GM21447 (cell line): ENCODE measurements at regions not wholly inside any gene's neighbourhood (a gene's known extent, or its start where the extent isn't known, plus 50 kb on each side); places are given as distances from the start of the nearest gene placed in this dataset.
"Not testable (repeated sequence)": the region's sequence is repeated elsewhere in the genome, so short reads cannot be mapped to it uniquely, and the experiment has no call there.

Experiments
- ATAC-seq: cut with Tn5 transposase; IDR thresholded peaks from one replicate; pipeline ENCODE4 v1.9.1; 2021; ENCODE audit not compliant: unreplicated experiment

DNA sequence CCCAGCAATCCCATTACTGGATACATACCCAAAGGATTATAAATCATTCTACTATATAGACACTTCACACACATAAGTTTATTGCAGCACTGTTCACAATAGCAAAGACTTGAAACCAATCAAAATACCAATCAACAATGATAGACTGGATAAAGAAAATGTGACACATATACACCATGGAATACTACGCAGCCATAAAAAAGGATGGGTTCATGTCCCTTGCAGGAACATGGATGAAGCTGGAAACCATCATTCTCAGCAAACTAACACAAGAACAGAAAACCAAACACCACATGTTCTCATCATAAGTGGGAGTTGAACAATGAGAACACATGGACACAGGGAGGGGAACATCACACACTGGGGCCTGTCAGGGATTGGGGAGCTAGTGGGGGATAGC, 475.4 kb upstream of the NFIA start:
- ATAC-seq, result not testable (repeated sequence)

DNA sequence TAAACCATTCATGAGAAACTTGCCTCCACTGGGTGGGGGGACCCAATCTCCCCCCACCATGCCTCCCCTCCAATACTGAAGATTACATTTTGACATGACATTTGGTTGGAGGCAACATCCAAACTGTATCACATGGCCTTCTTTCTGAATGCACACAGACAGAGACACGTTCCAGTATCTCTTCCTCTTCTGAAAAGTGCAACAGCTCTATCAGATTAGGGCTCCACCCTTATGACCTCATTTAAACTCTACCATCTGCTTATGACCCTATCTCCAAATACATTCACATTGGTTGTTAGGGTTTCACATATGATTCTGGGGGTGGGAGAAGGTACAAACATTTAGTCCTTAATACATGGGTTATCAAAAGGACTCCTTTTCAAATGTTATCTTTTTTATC, 481.8 kb upstream of the NFIA start:
- ATAC-seq, result no peak

DNA sequence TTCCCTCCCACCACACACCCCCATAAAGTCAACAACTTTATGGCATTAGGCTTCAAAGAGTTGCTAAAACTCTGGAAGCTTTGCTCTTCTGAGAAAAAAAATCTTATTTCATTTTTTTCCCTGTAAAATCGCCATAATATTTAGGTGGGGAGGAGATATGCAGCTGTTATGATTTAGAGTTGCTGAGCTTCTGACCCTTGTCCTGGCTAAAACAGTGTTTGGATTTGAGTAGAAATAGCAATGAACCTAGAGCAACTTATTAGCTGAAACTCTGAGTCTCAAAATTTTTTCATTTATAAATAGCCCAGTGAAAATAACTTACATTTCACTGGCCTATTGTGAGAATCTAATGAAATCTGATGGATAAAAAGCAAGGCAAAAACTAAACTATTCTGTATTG, 482.8 kb upstream of the NFIA start:
- ATAC-seq, result no peak

DNA sequence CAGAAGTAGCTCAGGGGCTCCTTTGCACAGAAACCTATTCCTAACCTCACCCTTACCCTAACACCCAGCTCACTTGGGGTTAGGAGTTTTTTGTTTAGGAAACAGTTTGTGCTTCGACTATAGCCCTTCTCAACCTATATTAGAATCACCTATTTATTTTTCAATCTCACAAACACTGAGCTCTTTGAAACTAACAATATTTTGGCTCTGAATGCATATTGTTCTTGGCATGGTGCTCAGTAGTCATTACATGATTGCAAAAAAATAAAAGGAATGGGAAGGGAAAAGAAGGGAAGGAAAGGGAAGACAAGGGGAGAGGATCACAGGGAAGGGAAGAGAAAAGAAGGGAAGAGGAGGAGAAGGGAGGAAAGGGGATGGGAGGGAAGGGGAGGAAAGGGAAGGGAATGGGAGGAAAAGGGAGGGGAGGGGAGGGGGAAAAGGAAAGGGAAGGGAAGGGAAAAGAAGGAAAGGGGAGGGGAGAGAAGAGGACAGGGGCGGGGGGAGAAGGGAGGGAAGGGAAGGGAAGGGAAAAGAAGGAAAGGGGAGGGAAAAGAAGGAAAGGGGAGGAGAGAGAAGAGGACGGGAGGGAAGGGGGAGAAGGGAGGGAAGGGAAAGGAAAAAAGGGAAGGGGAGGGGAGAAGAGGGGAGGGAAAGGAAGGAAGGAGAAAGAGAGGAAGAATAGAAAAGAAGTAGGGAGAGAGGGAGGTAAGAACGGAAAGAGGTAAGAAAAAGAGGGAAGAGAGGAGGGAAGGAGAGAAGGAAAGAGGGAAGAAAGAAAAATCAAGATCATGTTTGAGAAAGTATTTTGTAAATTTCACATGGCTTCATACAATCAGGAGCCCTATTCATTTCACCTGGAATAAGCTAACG, 484.1 kb upstream of the NFIA start:
- ATAC-seq, result no peak

DNA sequence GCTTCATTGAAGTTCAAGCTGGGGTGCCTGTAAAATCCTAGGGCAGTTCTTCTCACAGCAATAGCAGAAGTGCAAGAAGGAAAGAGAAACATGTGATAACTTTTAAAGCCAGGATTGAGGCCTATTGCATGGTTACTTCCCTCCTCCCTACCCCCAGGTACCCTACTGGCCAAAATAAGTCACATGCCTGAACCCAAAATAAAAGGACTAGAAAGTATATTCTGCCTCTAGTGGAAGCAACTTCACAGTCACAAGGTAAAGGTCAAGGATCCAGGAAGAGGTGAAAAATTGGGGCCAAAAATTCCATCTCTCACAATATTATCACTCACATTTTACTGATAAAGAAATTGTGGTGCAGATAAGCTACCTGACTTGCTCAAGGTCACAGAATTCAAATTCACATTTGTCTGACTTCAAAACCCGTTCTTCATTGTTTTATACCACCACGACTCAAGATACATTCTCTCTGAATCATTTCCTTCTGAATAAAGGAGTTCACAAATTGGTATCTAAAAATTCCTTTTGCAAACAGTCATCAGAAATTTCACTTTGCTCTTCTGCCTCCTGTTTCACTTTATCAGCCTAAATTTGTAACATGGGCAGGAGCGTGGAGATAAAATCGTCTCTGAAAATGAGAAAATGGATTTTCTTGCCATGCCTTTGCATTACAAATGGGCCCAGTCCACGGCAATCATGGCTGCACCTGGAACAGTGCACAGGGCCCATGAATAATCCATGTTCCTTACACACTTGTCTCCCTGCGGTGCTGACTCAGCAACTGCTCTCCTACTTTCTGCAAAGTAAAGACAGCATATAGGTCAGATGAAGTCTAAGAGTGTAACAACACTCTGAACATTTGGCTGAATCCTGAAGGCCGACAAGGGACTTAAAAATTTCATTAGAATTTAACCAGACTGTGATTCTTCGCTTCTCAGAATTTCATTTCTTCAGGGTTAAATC, 485.3 kb upstream of the NFIA start:
- no peak for ATAC-seq

DNA sequence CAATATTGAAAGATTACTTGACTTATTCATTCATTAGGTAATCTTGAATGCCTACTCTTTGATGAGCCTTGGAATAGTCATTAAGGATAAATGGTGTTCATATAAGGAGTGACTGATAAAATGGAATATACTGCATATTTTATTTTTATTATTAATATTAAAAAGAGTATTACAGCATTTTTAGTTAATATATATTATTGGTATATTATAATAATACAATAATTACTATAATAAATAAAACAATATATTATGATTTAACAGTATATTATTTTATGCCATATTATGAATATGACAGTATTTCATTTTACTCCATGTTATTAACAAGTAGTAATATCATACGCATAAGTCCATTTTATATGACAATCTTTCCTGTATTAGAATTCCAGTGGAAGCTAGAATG, 490.8 kb upstream of the NFIA start:
- ATAC-seq, result no peak

DNA sequence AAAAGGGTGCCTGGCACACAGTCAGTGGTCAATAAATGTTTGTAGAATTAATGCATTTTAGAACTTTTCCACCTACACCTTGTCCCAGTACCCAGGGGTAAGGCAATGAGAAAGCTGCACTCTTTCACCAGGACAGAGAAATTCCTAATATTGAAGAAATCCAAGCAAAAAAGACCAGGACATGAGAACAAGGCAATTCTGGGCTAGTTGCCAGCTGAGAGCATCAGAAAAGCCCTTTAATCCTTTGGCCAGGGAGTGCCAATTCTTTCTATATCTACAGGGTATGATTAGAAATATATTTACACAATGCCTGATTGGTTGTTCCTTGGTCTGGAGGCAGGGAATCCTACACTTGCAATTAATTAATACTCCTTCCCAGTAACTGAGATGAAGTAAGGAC, 492.4 kb upstream of the NFIA start:
- ATAC-seq, result no peak

DNA sequence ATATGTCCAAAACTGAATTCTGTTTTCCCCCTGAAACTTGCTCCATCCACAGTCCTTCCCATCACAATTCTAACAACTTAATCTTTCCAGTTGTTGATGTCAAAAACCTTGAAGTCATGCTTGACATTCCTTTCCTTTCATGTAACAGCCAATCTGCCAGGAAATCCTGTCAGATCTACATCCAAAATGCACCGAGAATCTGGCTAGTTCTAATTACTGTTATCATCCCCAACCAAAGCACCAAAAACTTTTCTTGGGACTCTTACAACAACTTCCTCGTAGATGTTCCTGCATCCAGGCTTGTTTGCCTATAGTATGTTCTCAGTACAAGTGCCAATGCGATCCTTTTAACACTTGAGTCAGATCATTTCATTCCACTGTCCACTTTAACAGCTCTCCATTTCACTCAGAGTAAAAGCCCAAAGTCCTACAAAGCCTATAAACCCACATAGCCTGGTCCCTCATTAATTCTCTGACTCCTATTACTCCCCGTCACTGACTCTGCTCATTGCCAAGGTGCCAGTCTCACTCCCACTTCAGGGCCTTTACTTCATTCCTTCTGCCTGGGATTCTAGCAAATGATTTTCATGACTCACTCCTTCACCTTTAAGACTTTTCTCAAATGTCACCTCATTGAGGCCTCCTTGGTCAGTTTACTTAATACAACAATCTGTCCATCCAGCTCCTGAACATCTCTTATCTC, 493.2 kb upstream of the NFIA start:
- no peak for ATAC-seq

DNA sequence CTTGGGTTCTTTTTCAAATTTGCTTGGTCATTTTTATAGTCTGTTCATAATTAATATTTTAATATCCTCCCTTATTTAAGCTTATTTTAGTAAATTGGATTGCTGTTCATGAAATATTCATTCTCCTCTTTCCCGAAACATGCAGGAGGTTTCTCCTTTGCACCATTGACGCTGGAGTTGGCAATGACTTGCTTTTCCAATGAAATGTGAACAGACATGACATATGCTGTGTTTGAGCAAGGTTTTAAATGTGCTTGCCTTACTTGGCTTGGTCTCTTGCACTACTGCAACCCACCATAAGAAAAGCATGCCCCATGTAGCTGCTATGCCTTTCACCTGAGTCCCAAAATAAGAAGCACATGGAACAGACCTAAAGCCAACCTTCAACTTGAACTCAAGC, 498.0 kb upstream of the NFIA start:
- no peak for ATAC-seq

DNA sequence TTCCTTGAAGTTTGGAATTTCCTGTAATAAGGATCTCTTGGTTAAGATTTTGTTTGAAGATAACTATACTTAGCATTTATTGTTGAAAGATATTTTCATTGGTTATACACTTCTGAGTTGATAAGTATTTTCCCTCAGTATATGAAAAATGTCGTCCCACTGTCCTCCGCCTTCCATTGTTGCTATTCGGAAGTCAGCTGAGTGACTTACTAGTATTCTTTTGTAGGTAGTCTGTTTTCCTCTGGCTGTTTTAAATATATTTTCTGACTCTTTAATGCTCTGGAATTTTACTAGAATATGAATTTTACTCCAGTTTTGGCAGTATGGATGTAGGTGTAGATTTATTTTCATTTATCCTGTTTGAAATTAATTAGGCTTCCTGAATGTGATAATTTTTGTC, 498.7 kb upstream of the NFIA start:
- no peak for ATAC-seq

DNA sequence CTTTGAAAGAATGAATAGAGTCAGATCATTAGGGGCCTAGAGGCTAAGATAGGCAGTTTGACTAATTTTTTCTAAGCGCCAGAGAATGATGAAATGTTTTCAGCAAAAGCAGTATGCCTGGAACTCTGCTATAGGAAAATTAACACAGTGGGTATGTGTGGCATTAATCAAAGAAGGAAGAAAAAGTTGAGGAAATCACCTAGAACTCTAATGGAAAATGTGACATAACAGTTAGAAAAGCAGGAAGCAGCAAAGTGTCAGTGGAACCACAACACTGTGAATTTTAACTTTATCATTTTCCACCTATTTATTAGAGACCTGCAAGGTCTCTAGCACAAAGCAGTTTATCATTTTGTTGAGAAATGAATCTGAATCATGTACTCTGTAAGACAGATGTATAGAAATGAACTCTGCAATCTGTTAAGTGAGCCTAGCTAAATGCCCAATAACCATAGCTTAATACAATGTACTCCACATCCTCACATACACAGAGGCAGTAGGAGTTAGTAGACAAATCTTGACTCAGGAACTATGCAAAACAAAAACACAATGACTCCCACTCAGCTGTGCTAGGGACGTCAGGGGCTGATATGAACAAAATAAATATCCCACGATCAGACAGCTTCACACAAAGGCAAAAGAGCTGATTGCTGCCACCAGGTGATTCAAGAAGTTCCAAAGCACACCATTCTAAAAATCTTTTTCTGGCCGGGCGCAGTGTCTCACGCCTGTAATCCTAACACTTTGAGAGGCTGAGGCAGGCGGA, 500.7 kb upstream of the NFIA start:
- no peak for ATAC-seq

DNA sequence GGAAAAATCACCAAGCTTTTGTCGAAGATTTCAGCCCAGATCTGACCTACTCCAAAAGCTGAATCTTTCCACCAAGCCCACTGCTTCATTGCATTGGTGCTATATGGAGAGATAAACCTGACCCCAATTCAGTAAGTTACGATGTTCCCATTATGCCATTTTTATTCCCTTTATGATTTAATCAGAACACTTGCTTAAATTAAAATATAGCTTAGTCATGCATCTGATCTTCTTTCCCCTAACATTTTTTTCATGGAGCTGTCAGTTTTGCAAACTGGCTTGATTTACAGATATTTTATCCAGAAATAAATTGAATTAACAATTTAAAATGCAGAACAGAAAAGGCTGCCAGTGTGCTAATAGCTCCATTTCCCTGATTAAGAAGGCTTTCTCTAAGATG, 503.5 kb upstream of the C1orf87 start:
- no peak for ATAC-seq

DNA sequence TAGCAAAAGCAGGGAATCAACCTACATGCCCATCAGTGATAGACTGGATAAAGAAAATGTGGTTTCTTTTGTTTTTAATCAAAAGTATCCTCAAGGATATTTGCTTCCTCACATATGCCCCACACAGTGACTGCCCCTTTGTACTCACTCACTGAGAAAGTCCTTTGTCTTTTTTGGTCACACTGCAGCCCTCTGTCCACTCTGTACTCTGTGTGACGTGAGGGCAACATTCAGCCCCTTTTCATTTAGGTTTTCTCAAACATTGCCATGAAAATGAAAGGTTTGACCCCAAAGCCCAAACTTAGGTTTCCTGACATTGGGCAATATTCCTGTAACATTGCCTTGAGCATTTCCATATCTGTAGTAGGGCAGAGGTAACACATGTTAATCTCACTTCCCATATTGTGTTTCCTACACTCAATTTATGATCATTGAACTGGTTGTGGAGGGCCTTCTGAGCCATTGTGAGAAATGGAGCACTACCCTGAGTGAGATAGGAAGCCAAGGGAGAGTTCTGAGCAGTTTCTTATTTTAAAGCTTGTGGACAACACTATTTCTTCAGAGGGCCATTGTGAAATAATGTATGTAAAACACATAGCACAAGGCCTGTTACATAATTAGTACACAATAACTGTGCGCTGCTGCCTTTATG, 501.9 kb upstream of the C1orf87 start:
- no peak for ATAC-seq

DNA sequence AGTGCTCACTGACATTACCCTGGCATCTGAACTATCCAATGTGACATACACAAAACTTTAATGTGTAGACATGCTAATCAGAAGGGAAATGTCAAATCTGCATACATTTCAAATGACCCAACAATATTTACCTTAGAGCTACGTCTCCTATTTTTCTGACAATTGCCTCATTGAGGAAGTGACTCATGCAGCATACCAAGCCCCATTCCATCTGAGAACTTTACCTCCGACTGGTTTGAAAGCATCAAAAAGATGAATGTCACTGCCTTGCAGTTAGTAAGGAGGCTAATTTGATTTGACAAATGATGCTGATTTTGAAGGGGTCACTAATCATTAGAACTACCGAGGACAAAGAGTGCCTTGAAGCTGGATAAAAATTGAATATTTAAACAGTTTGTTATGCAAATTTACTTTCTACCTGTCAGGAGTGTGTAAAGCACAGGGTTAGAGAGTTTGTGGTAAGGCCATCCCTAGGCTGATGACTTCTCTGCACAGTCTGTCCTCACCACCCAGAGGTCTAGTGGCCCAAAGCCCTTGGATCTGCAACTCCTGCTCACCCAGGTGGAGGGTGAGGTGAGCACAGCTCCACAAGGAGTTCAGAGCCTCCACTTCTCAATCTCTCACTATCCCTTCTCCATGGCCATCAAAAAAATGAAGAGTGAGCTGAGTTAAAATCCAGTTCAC, 500.3 kb upstream of the C1orf87 start:
- ATAC-seq, result no peak

DNA sequence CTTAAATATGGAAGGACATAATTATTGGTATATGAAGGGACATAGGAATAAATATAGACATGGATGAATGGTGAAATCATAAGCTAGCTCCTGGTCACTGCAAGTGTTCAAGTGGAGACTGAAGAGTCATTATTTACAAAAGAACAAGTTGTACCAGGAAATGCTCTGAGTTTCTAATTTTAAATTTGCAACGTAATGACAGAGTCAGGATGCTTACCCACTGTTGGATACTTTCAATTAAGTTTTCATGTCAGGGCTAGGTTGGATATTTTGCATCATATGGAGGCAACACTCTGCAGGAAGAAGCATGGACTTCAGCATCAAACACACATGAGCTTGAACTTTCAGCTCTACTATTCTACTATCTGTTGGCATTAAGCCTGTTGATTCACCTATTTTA, 499.6 kb upstream of the C1orf87 start:
- ATAC-seq, result no peak

DNA sequence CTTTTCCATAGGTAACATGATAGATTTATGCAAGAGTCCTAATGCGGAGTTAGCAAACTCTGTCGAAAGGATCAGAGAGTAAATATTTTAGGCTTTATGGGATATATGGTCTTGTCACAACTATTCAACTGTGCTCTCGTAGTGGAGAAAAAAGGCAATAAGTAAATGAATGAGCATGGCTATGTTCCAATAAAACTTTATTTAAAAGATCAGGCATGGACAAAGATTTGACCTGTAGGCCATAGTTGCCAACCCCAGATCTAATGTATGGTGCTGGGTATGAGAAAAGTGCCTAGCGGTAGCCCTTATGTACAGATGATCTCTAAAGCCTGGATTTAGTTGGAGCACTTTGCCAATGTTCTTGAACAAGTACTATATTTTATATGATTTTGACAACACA, 498.8 kb upstream of the C1orf87 start:
- ATAC-seq, result no peak

DNA sequence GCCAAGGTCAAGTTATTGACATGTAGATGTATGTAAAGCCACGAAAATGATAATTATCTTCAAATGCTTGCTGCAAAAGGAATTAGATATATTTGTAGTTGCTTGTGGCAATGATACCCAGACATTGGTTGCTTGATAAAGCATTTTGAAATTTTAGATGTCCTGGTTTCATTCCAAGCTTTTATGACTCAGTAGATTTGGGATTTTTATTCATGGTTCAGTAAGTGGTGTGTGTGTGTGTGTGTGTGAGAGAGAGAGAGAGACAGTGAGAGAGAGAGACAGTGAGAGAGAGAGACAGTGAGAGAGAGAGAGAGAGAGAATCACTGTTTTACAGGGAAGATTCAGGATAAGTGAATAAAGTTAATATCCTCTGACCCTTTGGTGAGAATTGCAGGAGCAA, 498.2 kb upstream of the C1orf87 start:
- no peak for ATAC-seq

DNA sequence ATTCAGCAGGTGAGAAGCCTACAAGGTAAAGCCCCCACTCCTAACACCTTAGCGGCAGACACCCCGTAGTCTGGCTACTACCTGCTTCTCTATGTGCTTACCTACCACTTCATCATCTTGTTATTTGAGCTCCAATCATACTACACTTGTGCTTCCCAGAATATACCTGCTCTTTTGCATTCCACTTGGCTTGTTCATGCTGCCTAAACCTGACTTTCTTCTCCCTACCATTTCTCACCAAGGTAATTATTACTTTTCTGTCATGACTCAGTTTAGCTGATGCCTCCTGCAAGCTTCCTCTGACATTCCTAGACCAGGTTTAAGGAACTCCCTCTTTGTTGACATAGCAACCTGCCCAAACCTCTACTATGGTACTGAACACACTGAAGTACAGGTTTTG, 495.6 kb upstream of the C1orf87 start:
- no peak for ATAC-seq

DNA sequence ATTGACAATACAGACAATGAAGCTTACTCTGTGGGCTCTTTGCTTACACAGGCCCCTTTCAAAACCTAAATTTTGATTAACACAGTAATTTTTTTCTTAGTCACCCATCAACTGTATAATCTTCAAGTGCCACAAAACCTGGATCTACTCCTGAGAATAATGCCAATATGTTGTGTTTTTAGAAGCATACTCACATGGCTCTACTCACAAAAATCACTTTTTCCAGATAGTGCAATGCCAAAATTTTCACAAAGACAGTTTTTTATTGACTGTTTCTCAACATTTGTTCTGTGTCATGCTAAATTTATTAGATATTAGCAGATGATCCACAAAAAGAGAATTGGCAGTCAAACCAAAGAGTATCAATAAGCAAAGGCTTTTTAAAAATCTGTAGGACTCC, 493.7 kb upstream of the C1orf87 start:
- no peak for ATAC-seq
